HepG2 (cell line): ENCODE measurements at regions not wholly inside any gene's neighbourhood (a gene's known extent, or its start where the extent isn't known, plus 50 kb on each side); places are given as distances from the start of the nearest gene placed in this dataset.

Experiments used
- ATAC-seq: fragments of 200-7000 bp; cut with Tn5 transposase; 3 replicates; pipeline ENCODE4 v1.9.1; 2020; ENCODE audit warnings: mild to moderate bottlenecking, moderate library complexity
- BruUV-seq: library from RNA; stranded (reverse); fragments of 400-500 nt; replicated peaks from 2 replicates; lab custom pipeline; 2021; lab: Mats Ljungman, UMichigan
- CTCF ChIA-PET: fragments of 300-600 bp; formaldehyde crosslinking; extraction: SDS; loops from one replicate; lab custom pipeline; 2021; ENCODE audit warnings: low total read pairs, inconsistent platforms, low intra/inter-chr PET ratio; lab: Yijun Ruan, JAX
- POLR2A ChIA-PET: fragments of 350-600 bp; sonication (Branson Sonifier 250); formaldehyde crosslinking; loops from one replicate; lab custom pipeline; 2020; ENCODE audit warnings: antibody characterized with exemption, inconsistent platforms; lab: Yijun Ruan, JAX
- DNase-seq: peaks from one replicate; pipeline ENCODE4 v3.0.0-alpha.2; 2015; ENCODE audit warnings: low spot score
- FAIRE-seq: peaks from 3 replicates; lab custom pipeline; 2011; peaks lifted over from hg19 to GRCh38; lab: Jason Lieb, UNC
- H2AFZ ChIP-seq: one replicate; pipeline ENCODE4 v1.6.1; 2011; ENCODE audit warnings: low read length, inconsistent platforms
- H3K27ac ChIP-seq: fragments of 300-600 bp; 3 replicates; pipeline ENCODE4 v1.8.0; 2011; ENCODE audit warnings: mixed run types, mild to moderate bottlenecking, mixed read lengths, low read length, inconsistent platforms; ENCODE audit not compliant: insufficient read depth; ENCODE audit errors: extremely low read length
- H3K27me3 ChIP-seq, 2 experiments: fragments of 200-600 bp in 1 of 2; 2 replicates in 1 of 2; 3 replicates in 1 of 2; pipeline versions ENCODE4 v1.6.0 to v1.8.0; 2011; ENCODE audit warnings: low read length in 2 of 2, mild to moderate bottlenecking in 2 of 2, moderate library complexity in 2 of 2, inconsistent platforms in 1 of 2; ENCODE audit not compliant: insufficient read depth in 2 of 2, control insufficient read depth in 1 of 2
- H3K36me3 ChIP-seq, 2 experiments: fragments of 200-600 bp in 1 of 2; replicated peaks in 1 of 2; 2 replicates in 1 of 2; 3 replicates in 1 of 2; pipeline versions ENCODE4 v1.5.1 to v1.8.0; 2011; ENCODE audit warnings: low read length in 2 of 2, inconsistent platforms in 1 of 2; ENCODE audit not compliant: insufficient read depth in 2 of 2, control insufficient read depth in 1 of 2
- H3K4me1 ChIP-seq: 2 replicates; pipeline ENCODE4 v1.5.1; 2012; ENCODE audit warnings: low read length, inconsistent platforms; ENCODE audit not compliant: insufficient read depth
- H3K4me2 ChIP-seq: 2 replicates; pipeline ENCODE4 v1.6.0; 2011; ENCODE audit warnings: low read depth, low read length, inconsistent platforms
- H3K4me3 ChIP-seq, 3 experiments: fragments of 200-600 bp in 1 of 3; sonication (generic), shearing (Covaris generic) in 1 of 3; replicated peaks in 1 of 3; 2 replicates each; pipeline ENCODE4 v1.5.1; 2011 to 2016; ENCODE audit warnings: low read length in 3 of 3, inconsistent platforms in 2 of 3, low read depth in 2 of 3, mild to moderate bottlenecking in 2 of 3, control low read depth in 1 of 3, mixed read lengths in 1 of 3; ENCODE audit not compliant: insufficient read depth in 1 of 3
- H3K79me2 ChIP-seq: one replicate; pipeline ENCODE4 v1.6.1; 2011; ENCODE audit warnings: low read length, inconsistent platforms; ENCODE audit not compliant: insufficient read depth
- H3K9ac ChIP-seq: 2 replicates; pipeline ENCODE4 v1.6.0; 2011; ENCODE audit warnings: mild to moderate bottlenecking, low read depth, low read length, inconsistent platforms; ENCODE audit not compliant: insufficient read depth
- H3K9me3 ChIP-seq: 2 replicates; pipeline ENCODE4 v1.5.1; 2012; ENCODE audit warnings: mild to moderate bottlenecking, low read length
- H4K20me1 ChIP-seq: 2 replicates; pipeline ENCODE4 v1.6.0; 2011; ENCODE audit warnings: inconsistent platforms, mild to moderate bottlenecking, low read length, moderate library complexity; ENCODE audit not compliant: insufficient read depth
- ATF5 ChIP-seq: sonication (generic); formaldehyde crosslinking; IDR thresholded peaks from 2 replicates; pipeline ENCODE4 v1.4.0; 2020; ENCODE audit warnings: mild to moderate bottlenecking, low read depth, missing genetic modification reagents
- ATM ChIP-seq: fragments of 450-650 bp; IDR thresholded peaks from 2 replicates; pipeline ENCODE4 v1.7.1; 2017; ENCODE audit warnings: mild to moderate bottlenecking, borderline replicate concordance
- CAMTA2 ChIP-seq: sonication (generic); formaldehyde crosslinking; IDR thresholded peaks from 2 replicates; pipeline ENCODE4 v1.4.0; 2020; ENCODE audit warnings: mild to moderate bottlenecking, missing genetic modification reagents, borderline replicate concordance
- HDAC6 ChIP-seq: fragments of 200-600 bp; sonication (generic); IDR thresholded peaks from 2 replicates; pipeline ENCODE4 v1.7.0; 2017; ENCODE audit warnings: mild to moderate bottlenecking, antibody characterized with exemption, low read length, low read depth
- HNRNPK ChIP-seq: fragments of 200-400 bp; formaldehyde crosslinking; IDR thresholded peaks from 2 replicates; pipeline ENCODE4 v1.6.1; 2018; ENCODE audit warnings: low read length, low read depth, moderate library complexity, mild to moderate bottlenecking; ENCODE audit not compliant: poor library complexity, severe bottlenecking
- HNRNPLL ChIP-seq: fragments of 200-400 bp; formaldehyde crosslinking; IDR thresholded peaks from 2 replicates; pipeline ENCODE4 v1.6.1; 2017; ENCODE audit warnings: mild to moderate bottlenecking, low read depth, low read length; ENCODE audit not compliant: poor library complexity, severe bottlenecking
- HOXA5 ChIP-seq: sonication (generic); formaldehyde crosslinking; IDR thresholded peaks from 2 replicates; pipeline ENCODE4 v1.4.0; 2020; ENCODE audit warnings: missing genetic modification reagents
- KAT8 ChIP-seq: IDR thresholded peaks from 2 replicates; pipeline ENCODE4 v1.6.1; 2016; ENCODE audit warnings: missing genetic modification reagents, missing compliant biosample characterization
- SMARCE1 ChIP-seq: fragments of 450-650 bp; IDR thresholded peaks from 2 replicates; pipeline ENCODE4 v1.6.1; 2017; ENCODE audit warnings: borderline replicate concordance
- TAF15 ChIP-seq: fragments of 200-400 bp; formaldehyde crosslinking; IDR thresholded peaks from one replicate; pipeline ENCODE4 v1.6.1; 2018; ENCODE audit warnings: mild to moderate bottlenecking, low read depth, low read length; ENCODE audit not compliant: poor library complexity, severe bottlenecking
- ZMYM3 ChIP-seq: sonication (generic); formaldehyde crosslinking; IDR thresholded peaks from 2 replicates; pipeline ENCODE4 v1.5.1; 2020; ENCODE audit warnings: mild to moderate bottlenecking, missing genetic modification reagents
- ZNF121 ChIP-seq: sonication (generic); formaldehyde crosslinking; IDR thresholded peaks from 2 replicates; pipeline ENCODE4 v1.5.0; 2020; ENCODE audit warnings: mild to moderate bottlenecking, missing genetic modification reagents
- ZNF274 ChIP-seq: sonication (generic); formaldehyde crosslinking; IDR thresholded peaks from 2 replicates; pipeline ENCODE4 v1.5.1; 2020; ENCODE audit warnings: mild to moderate bottlenecking, missing genetic modification reagents
- ZNF510 ChIP-seq: sonication (generic); formaldehyde crosslinking; IDR thresholded peaks from 2 replicates; pipeline ENCODE4 v1.4.0; 2020; ENCODE audit warnings: low read depth, mild to moderate bottlenecking, missing genetic modification reagents
- ZNF639 ChIP-seq: conservative IDR thresholded peaks from 2 replicates; pipeline ENCODE4 v1.6.1; 2018; ENCODE audit warnings: missing genetic modification reagents
- ZNF724P ChIP-seq: sonication (generic); formaldehyde crosslinking; IDR thresholded peaks from 2 replicates; pipeline ENCODE4 v1.8.0; 2022; ENCODE audit warnings: missing genetic modification reagents, borderline replicate concordance
- ZNF740 ChIP-seq: sonication (generic); formaldehyde crosslinking; IDR thresholded peaks from 2 replicates; pipeline ENCODE4 v1.4.0; 2020; ENCODE audit warnings: missing genetic modification reagents
- ZNF891 ChIP-seq: sonication (generic); formaldehyde crosslinking; IDR thresholded peaks from 2 replicates; pipeline ENCODE4 v1.5.0; 2020; ENCODE audit warnings: mild to moderate bottlenecking, missing genetic modification reagents
- WGBS: methylation state at CpG from one replicate; pipeline ENCODE4 v1.1.6; 2017; ENCODE audit warnings: low lambda C conversion rate; 5-methylcytosine and 5-hydroxymethylcytosine counted together
- in situ Hi-C: cut with HindIII; loops from 2 replicates; pipeline ENCODE4 v1.10.0; 2017; ENCODE audit warnings: low pct_unique_long_range_greater_than_20kb; ENCODE audit not compliant: extremely low pct_ligation_motif_present
- intact Hi-C: fragments of 100-400 bp; cut with micrococcal nuclease; formaldehyde crosslinking; loops from one replicate; pipeline ENCODE4 v1.10.0; 2022; ENCODE audit not compliant: unreplicated experiment

- Histone ChIP-seq H3K79me2 (no peaks in the 10 kb centered on the region), H4K20me1 (no peaks in the 10 kb centered on the region), H3K36me3 (no peaks in the 10 kb centered on the region), H3K4me2 (no peak overlapping the region; the same call in 1 of the 2 replicates), H3K27ac (no peak overlapping the region), H2AFZ (no peak overlapping the region), H3K9ac (no peak overlapping the region), H3K4me1 (peaks cover 11% of the 10 kb centered on the region), H3K4me3 (no peak overlapping the region), H3K9me3 (no peaks in the 10 kb centered on the region), H3K27me3 (no peaks in the 10 kb centered on the region)
- no peak for TF ChIP-seq SMARCE1
- no peak for TF ChIP-seq TAF15
- no peak for TF ChIP-seq ZNF724P (CRISPR knock-in tag)
- TF ChIP-seq CAMTA2 (CRISPR knock-in tag) = no peak
- TF ChIP-seq ZNF121 = no peak
- TF ChIP-seq HDAC6 = no peak
- TF ChIP-seq HNRNPLL = no peak
- no peak for TF ChIP-seq HOXA5 (CRISPR knock-in tag)
- no peak for TF ChIP-seq ZNF510 (CRISPR knock-in tag)
- TF ChIP-seq ATM = no peak
- TF ChIP-seq ZMYM3 (CRISPR knock-in tag) = no peak
- no peak for TF ChIP-seq KAT8 (CRISPR knock-in tag)
- TF ChIP-seq ATF5 (CRISPR knock-in tag) = no peak
- no peak for TF ChIP-seq ZNF740 (CRISPR knock-in tag)
- no peak for TF ChIP-seq ZNF274 (CRISPR knock-in tag)
- TF ChIP-seq ZNF639 (CRISPR knock-in tag) = no peak
- TF ChIP-seq HNRNPK = no peak
- no peak for TF ChIP-seq ZNF891
- in situ Hi-C loops (no loop called here), intact Hi-C loops (no loop called here)
- 69% methylated on average over 10 of the region's 11 CpGs for whole genome bisulfite sequencing
- FAIRE-seq (no peak), ATAC-seq (no peak), DNase-seq (no peak)
- POLR2A ChIA-PET = no interaction called here
- BruUV-seq = no TSS peak
- CTCF ChIA-PET = no interaction called here
These were observed 163.6 kb upstream of the TBX3 start for GRCh38 chr12:114847441-114848035.
